Left hindlimb (tissue), 1 donor: ENCODE measurements at regions not wholly inside any gene's neighbourhood (a gene's known extent, or its start where the extent isn't known, plus 50 kb on each side); places are given as distances from the start of the nearest gene placed in this dataset.
"Not testable (repeated sequence)": the region's sequence is repeated elsewhere in the genome, so short reads cannot be mapped to it uniquely, and the experiment has no call there.

Experiments
- DNase-seq: peaks from one replicate; pipeline ENCODE4 v3.0.0-alpha.2; 2018

- DNase-seq, result not testable (repeated sequence)
These were observed 71.9 kb upstream of the PRR23C start for GRCh38 chr3:139116631-139117030.

- no peak for DNase-seq
These were observed 72.5 kb upstream of the PRR23C start for GRCh38 chr3:139117136-139117675.

- no peak for DNase-seq
These were observed 73.4 kb upstream of the PRR23C start for GRCh38 chr3:139117883-139118760.

- DNase-seq, result no peak
These were observed 74.1 kb upstream of the PRR23C start for GRCh38 chr3:139118835-139119234.

GRCh38 chr3:139119331-139120025, 74.8 kb upstream of the PRR23C start:
- DNase-seq, result no peak

GRCh38 chr3:139120086-139121056, 75.7 kb upstream of the PRR23C start:
- no peak for DNase-seq

- no peak for DNase-seq
These were observed 77.0 kb upstream of the PRR23C start for GRCh38 chr3:139121513-139122220.

GRCh38 chr3:139122221-139122581, 77.5 kb upstream of the PRR23C start:
- no peak for DNase-seq

- no peak for DNase-seq
These were observed 77.9 kb upstream of the PRR23C start for GRCh38 chr3:139122612-139123011.

GRCh38 chr3:139123377-139124095, 78.8 kb upstream of the PRR23C start:
- DNase-seq, result no peak

- DNase-seq, result no peak
These were observed 79.5 kb upstream of the PRR23C start for GRCh38 chr3:139124197-139124596.

- no peak for DNase-seq
These were observed 82.4 kb upstream of the PRR23C start for GRCh38 chr3:139127101-139127500.

- DNase-seq, result not testable (repeated sequence)
These were observed 82.9 kb upstream of the PRR23C start for GRCh38 chr3:139127629-139128028.

GRCh38 chr3:139128803-139129202, 84.1 kb upstream of the PRR23C start:
- DNase-seq, result no peak

- DNase-seq, result no peak
These were observed 85.2 kb upstream of the PRR23C start for GRCh38 chr3:139129892-139130291.

- no peak for DNase-seq
These were observed 85.9 kb upstream of the PRR23C start for GRCh38 chr3:139130390-139131140.

- DNase-seq, result no peak
These were observed 87.3 kb upstream of the PRR23C start for GRCh38 chr3:139131951-139132350.

- no peak for DNase-seq
These were observed 88.3 kb upstream of the PRR23C start for GRCh38 chr3:139132976-139133375.

GRCh38 chr3:139134678-139135372, 90.1 kb upstream of the PRR23C start:
- DNase-seq, result no peak

GRCh38 chr3:139135657-139136056, 91.0 kb upstream of the PRR23C start:
- DNase-seq, result no peak
